ENCODE measurements at regions not wholly inside any gene's neighbourhood (a gene's known extent, or its start where the extent isn't known, plus 50 kb on each side); places are given as distances from the start of the nearest gene placed in this dataset.

- dilution Hi-C loops (cut with MboI; ENCODE audit: extremely low pct_ligation_motif_present, low sequenced_read_pairs), result no loop called here
- H3K27me3 ChIP-seq (ENCODE audit: control insufficient read depth, extremely low read depth, insufficient read depth, low read length), result no peaks in the 10 kb centered on the region
- H3K4me1 ChIP-seq (ENCODE audit: control insufficient read depth, extremely low read depth, insufficient read depth, low read length), result no peaks in the 10 kb centered on the region
- no peak overlapping the region for H3K4me2 ChIP-seq (ENCODE audit: control insufficient read depth, extremely low read depth, insufficient read depth, low read depth, low read length)
- DNase-seq (ENCODE audit: low read depth, low spot score), result no peak
- no peak for FAIRE-seq
- H3K9ac ChIP-seq (ENCODE audit: control insufficient read depth, extremely low read depth, insufficient read depth, low read length), result no peak overlapping the region
- no peak for TF ChIP-seq EZH2 (IDR thresholded peaks at IDR 0.05; ENCODE audit: low read length)
- TF ChIP-seq, protein P1, sequence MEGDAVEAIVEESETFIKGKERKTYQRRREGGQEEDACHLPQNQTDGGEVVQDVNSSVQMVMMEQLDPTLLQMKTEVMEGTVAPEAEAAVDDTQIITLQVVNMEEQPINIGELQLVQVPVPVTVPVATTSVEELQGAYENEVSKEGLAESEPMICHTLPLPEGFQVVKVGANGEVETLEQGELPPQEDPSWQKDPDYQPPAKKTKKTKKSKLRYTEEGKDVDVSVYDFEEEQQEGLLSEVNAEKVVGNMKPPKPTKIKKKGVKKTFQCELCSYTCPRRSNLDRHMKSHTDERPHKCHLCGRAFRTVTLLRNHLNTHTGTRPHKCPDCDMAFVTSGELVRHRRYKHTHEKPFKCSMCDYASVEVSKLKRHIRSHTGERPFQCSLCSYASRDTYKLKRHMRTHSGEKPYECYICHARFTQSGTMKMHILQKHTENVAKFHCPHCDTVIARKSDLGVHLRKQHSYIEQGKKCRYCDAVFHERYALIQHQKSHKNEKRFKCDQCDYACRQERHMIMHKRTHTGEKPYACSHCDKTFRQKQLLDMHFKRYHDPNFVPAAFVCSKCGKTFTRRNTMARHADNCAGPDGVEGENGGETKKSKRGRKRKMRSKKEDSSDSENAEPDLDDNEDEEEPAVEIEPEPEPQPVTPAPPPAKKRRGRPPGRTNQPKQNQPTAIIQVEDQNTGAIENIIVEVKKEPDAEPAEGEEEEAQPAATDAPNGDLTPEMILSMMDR (optimal IDR thresholded peaks at IDR 0.05 in 1 of 3, IDR thresholded peaks at IDR 0.05 in 1 of 3, conservative IDR thresholded peaks at IDR 0.05 in 1 of 3; ENCODE audit: extremely low read depth in 1 of 3, insufficient read depth in 2 of 3, low read length in 3 of 3), result no peak
- H3K27ac ChIP-seq (ENCODE audit: control insufficient read depth, insufficient read depth, low read length), result no peak overlapping the region
- H2AFZ ChIP-seq (ENCODE audit: control insufficient read depth, low read length), result no peak overlapping the region
- no peaks in the 10 kb centered on the region for H3K9me3 ChIP-seq (ENCODE audit: control insufficient read depth, low read depth, low read length)
- no peaks in the 10 kb centered on the region for H3K9me1 ChIP-seq (ENCODE audit: control insufficient read depth, extremely low read depth, insufficient read depth, low read length)
- no peak overlapping the region for H3K4me3 ChIP-seq (ENCODE audit: control insufficient read depth in 2 of 3, extremely low read depth in 1 of 3, insufficient read depth in 2 of 3, low read depth in 1 of 3, low read length in 3 of 3)
- H3K36me3 ChIP-seq (ENCODE audit: control insufficient read depth in 2 of 2, extremely low read depth in 1 of 2, insufficient read depth in 2 of 2, low read length in 2 of 2), result no peaks in the 10 kb centered on the region
- H4K20me1 ChIP-seq (ENCODE audit: control insufficient read depth, extremely low read depth, insufficient read depth, low read length), result no peaks in the 10 kb centered on the region
- no peaks in the 10 kb centered on the region for H3K79me2 ChIP-seq (ENCODE audit: control insufficient read depth, insufficient read depth, low read length)
These were observed 372.7 kb downstream of the ICE1 start for GRCh38 chr5:5795074-5795771.

GRCh38 chr5:5794118-5794560 lies 371.7 kb downstream of the ICE1 start:
- dilution Hi-C loops (cut with MboI; ENCODE audit: extremely low pct_ligation_motif_present, low sequenced_read_pairs), result no loop called here
- Histone ChIP-seq H3K9me3 (ENCODE audit: control insufficient read depth, low read depth, low read length) (no peaks in the 10 kb centered on the region), H3K9me1 (ENCODE audit: control insufficient read depth, extremely low read depth, insufficient read depth, low read length) (no peaks in the 10 kb centered on the region), H3K4me2 (ENCODE audit: control insufficient read depth, extremely low read depth, insufficient read depth, low read depth, low read length) (no peak overlapping the region), H3K27ac (ENCODE audit: control insufficient read depth, insufficient read depth, low read length) (no peak overlapping the region), H3K4me3 (ENCODE audit: control insufficient read depth in 2 of 3, extremely low read depth in 1 of 3, insufficient read depth in 2 of 3, low read depth in 1 of 3, low read length in 3 of 3) (no peak overlapping the region), H3K4me1 (ENCODE audit: control insufficient read depth, extremely low read depth, insufficient read depth, low read length) (no peaks in the 10 kb centered on the region), H4K20me1 (ENCODE audit: control insufficient read depth, extremely low read depth, insufficient read depth, low read length) (no peaks in the 10 kb centered on the region), H3K79me2 (ENCODE audit: control insufficient read depth, insufficient read depth, low read length) (no peaks in the 10 kb centered on the region), H2AFZ (ENCODE audit: control insufficient read depth, low read length) (no peak overlapping the region), H3K9ac (ENCODE audit: control insufficient read depth, extremely low read depth, insufficient read depth, low read length) (no peak overlapping the region), H3K27me3 (ENCODE audit: control insufficient read depth, extremely low read depth, insufficient read depth, low read length) (no peaks in the 10 kb centered on the region), H3K36me3 (ENCODE audit: control insufficient read depth in 2 of 2, extremely low read depth in 1 of 2, insufficient read depth in 2 of 2, low read length in 2 of 2) (no peaks in the 10 kb centered on the region)
- FAIRE-seq, result no peak
- no peak for TF ChIP-seq EZH2 (IDR thresholded peaks at IDR 0.05; ENCODE audit: low read length)
- TF ChIP-seq, protein P1 (optimal IDR thresholded peaks at IDR 0.05 in 1 of 3, IDR thresholded peaks at IDR 0.05 in 1 of 3, conservative IDR thresholded peaks at IDR 0.05 in 1 of 3; ENCODE audit: extremely low read depth in 1 of 3, insufficient read depth in 2 of 3, low read length in 3 of 3), result no peak
- no peak for DNase-seq (ENCODE audit: low read depth, low spot score)

Measured in keratinocyte (primary cell).